IPS DF 4.7 (cell line): ENCODE measurements at regions not wholly inside any gene's neighbourhood (a gene's known extent, or its start where the extent isn't known, plus 50 kb on each side); places are given as distances from the start of the nearest gene placed in this dataset.

ENCODE experiments used
- DNase-seq: peaks from one replicate; pipeline ENCODE4 v3.0.0-alpha.2; 2013; ENCODE audit warnings: low spot score; ENCODE audit errors: extremely low read depth

GRCh38 chr17:14506364-14506763 is 205.5 kb downstream of the HS3ST3B1 start:
- DNase-seq, result no peak

GRCh38 chr17:14505606-14506005 is 204.7 kb downstream of the HS3ST3B1 start:
- DNase-seq, result no peak

DNA sequence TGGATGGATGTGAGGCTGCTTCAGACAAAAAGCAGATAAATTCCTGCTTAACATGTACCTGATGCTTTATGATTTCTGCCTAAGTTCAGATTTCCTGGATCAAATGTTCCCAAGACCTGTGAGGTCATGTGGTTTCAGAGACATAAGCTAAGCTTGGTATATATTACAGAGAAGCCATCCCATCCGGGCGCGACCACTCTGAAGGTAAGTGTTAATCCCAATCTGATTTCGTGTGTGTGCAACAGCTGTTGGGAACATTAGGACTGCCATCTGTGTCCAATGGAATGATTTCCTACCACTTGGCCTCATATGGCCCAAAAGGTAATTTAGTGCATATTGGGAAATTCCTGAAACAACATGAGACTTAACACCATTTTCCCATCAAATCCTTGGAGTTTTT is 199.1 kb downstream of the HS3ST3B1 start:
- no peak for DNase-seq

- DNase-seq, result no peak
Observed at GRCh38 chr17:14498812-14499211, 197.9 kb downstream of the HS3ST3B1 start.

DNA sequence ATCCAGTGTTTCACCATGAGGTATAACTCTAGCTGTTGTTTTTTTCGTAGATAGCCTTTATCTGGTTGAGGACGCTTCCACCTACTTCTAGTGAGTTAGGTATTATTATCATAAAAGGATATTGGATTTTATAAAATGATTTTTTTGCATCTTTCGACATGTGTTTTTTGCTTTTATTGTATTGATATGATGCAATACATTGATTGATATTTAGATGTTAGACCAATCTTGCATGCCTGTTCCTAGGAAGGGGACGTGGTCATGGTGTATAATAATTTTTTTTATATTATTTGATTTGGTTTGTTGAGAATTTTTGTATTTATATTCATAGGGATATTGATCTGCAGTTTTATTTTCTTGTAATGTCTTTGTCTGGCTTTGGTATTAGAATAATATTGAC is 193.3 kb downstream of the HS3ST3B1 start:
- DNase-seq, result no peak

GRCh38 chr17:14489986-14490385 is 189.1 kb downstream of the HS3ST3B1 start:
- no peak for DNase-seq

GRCh38 chr17:14488958-14489550 is 188.2 kb downstream of the HS3ST3B1 start:
- DNase-seq, result no peak

DNA sequence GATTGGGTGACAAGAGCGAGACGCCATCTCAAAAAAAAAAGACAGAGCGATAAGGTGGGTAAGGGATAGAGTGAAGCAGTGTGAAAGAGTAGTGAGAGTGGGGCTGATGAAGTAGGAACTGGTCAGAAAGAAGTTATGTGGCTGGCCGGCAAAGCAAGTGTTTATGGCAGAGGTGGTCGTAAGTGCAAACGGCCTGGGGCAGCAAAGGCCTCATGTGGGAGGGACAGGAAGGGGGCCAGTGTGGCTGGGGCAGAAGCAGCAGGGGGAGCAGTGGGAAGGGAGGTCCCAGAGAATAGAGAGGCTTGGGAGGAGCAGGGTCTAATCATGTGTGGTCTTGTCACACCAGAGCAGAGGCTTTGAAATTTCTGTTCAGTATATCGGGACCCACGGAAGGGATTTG is 186.2 kb downstream of the HS3ST3B1 start:
- no peak for DNase-seq

DNA sequence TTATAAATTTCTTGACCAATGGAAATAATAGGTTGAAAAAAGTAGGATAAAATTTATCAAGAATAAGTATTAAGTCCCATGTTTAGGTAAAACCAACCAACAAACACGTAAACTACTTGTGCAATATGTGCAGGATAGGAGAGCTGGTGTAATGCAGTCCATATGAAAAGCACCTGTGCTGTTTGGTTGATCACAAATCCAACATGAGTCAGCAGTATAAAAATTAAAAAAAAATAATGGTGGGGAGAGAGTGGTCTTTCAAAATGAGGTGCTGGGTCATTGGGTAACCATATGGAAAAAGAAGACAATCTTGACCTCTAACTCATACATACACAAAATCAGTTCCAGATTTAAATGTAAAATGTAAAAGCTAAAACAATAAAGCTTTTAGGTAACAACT is 181.8 kb downstream of the HS3ST3B1 start:
- DNase-seq, result no peak

DNA sequence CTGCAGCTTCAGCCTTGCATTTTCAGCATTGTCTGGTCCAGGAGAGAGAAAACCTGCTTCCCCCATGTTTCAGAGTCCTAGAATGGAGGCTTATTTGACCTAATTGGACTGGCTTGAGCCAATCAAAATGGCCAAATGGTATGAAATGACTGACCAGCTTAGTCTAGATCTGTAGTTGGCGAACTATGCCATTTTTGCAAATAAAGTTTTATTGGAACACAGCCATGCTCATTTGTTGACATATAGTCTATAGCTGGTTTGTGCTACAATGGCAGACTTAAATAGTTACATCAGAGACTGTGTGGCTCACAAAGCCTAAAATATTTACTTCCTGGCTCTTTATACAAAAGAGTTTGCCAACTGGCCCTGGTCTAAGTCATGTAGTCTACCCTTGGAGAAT is 180.8 kb downstream of the HS3ST3B1 start:
- no peak for DNase-seq

- DNase-seq, result no peak
Observed at GRCh38 chr17:14474591-14474990, 173.7 kb downstream of the HS3ST3B1 start.

DNA sequence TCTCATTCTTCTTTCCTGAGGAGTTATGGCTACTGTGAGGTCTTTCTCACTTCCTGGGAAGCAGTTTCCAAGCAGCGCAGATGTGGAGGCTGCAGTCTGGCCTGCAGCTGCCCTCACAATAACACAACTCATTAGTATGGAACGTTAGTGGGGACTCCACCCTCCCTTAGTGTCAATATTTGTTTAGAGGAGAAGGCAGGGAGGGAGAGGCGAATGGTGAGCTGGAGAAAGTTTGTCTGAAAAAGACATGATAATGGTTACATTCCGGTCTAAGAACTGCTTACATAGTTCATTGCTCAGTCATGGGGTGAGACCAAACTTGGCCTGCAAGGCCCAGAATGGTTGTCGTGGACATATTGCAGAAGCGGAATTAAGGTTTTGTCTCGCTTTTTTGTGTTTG is 170.2 kb downstream of the HS3ST3B1 start:
- no peak for DNase-seq

DNA sequence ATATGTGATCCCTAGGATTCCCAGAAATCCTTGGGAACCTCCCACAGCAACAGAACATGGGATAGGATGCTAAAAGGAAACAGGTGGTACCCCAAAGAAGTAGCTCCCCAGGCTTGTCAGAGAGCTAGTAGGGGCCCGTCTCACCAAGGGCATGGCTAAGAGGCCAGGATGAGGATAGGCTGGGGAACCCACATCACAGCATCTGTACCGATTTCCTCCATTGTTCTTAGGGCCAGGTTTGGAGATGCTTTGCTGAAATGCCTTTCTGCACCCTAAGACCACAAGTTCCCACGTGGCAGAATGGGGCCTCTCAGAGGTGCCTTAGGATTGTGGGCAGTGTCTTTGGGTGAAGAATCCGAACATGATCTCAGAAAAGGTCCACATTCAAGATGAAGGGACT is 169.5 kb downstream of the HS3ST3B1 start:
- DNase-seq, result no peak

- no peak for DNase-seq
Observed at GRCh38 chr17:14469971-14470370, 169.1 kb downstream of the HS3ST3B1 start.

DNA sequence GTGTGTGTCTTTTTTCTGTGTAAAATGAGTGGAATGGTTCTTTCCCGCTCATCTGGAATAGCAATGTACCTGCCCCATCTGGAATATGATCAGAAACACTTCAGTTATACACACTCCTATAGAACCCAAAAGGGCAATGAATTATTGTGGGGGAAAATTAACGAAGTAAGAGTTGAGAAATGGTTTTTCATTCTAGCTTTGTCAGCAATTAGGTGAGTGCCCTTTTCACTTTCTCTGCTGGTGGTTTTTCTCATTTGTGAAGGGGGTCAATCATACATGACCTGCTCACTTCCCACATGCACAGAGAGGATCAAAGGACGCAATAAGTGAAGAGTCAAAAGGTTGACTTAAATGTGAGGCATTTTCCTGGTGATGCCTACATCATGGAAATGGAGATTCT is 168.0 kb downstream of the HS3ST3B1 start:
- DNase-seq, result no peak

DNA sequence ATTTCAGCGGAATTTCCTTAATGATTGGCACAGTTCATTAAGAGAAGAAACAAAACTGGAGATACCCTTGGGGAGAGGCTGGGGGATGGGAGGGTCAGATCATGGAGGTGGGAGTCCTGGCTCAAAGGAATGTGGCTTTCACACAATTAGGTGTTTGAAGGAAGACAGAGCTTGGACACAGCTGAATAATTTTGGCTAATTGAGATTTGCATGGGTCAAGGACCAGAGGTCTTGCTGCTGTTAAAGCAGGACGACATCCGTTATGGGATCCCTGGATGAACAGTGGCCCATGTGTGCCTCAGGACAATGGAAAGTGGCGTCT is 160.3 kb downstream of the HS3ST3B1 start:
- no peak for DNase-seq

GRCh38 chr17:14460516-14461226 is 159.8 kb downstream of the HS3ST3B1 start:
- no peak for DNase-seq

DNA sequence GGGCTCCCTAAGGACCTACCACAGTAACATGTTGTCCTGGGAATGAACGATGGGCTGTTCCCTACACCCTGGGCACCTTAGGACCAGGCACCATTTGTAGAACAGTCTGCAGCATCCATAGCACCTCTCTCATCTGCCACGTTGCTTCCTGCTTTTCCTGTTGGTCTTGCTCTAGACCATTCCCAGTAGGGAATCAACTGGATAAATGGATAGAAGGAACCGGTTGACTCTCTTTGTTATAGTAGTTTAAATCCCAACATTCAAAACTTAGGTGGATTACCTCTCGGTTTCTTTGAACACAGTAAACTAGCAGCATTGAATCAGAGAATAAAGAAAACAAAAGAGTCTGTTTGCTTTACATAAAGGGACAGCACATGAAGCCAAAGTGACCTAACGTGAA is 159.1 kb downstream of the HS3ST3B1 start:
- no peak for DNase-seq

GRCh38 chr17:14458724-14459123 is 157.8 kb downstream of the HS3ST3B1 start:
- no peak for DNase-seq

DNA sequence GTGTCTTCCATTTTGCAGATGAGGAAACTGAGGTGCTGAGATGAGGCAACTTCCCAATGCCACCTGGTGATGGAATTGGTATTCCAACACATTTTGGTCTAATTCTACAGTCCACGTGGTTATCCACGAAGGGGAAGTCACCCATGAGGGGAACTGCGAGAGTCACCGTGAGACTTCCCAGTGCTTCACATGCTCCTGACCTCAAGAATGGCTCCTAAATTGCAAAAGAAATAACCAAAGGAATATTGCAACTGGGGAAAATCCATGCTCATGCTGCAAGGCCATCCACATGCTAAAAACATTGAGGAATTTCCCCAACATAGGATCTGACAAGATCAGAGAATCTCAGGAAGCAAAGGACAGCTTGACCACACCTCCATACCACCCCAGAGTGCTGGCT is 153.9 kb downstream of the HS3ST3B1 start:
- DNase-seq, result no peak

DNA sequence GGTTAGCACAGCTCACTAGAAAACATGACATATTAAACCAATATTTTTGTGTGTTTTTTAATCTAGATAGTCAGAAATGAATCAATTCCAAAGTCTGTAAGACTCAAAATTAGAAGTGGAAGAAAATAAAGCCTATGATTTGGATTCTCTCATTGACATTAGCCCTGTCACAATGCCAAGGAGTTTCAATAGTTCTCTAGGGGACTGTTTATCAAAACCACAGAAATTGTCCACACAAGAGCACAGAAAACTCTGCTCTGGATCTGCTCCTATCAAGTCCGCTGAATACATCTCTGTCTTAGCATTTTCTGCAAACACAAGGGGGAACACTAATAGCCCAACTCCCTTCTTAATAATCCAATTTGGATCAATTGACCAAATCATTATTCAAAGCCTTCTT is 152.0 kb downstream of the HS3ST3B1 start:
- no peak for DNase-seq

- no peak for DNase-seq
Observed at GRCh38 chr17:14451729-14452191, 150.9 kb downstream of the HS3ST3B1 start.

DNA sequence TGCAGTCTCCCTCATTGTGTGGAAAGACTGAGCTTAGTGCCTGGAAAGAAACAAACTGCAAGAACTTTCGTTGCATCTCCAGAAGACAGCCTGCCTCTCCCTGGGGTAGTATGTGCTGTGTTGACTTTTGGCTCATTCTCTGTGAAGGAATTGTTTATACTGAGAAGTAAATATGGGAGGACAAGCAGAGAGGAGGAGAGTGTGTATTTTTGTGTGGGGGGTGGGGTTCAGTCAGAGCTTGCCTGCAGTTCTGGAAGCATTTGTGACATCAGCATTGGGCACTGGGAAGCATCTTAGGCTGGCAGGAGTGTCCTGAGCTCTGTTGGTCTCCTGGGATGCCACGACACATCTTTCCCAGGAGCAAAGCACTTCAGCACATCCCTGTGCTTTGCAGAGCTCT is 147.9 kb downstream of the HS3ST3B1 start:
- DNase-seq, result no peak
